Activated T-cell treated with anti-CD3 and anti-CD28 coated beads, Interleukin-2, amount 50 U/mL, for 24 hours (primary cell): ENCODE measurements at regions not wholly inside any gene's neighbourhood (a gene's known extent, or its start where the extent isn't known, plus 50 kb on each side); places are given as distances from the start of the nearest gene placed in this dataset.
"Not testable (repeated sequence)": the region's sequence is repeated elsewhere in the genome, so short reads cannot be mapped to it uniquely, and the experiment has no call there.

Experiments
- DNase-seq: peaks from one replicate; pipeline ENCODE4 v3.0.0-alpha.2; 2020
- H3K27ac Mint-ChIP-seq: 2 replicates; pipeline ENCODE4 v1.8.0; 2020; ENCODE audit warnings: mild to moderate bottlenecking, mixed read lengths
- H3K27me3 Mint-ChIP-seq: 2 replicates; pipeline ENCODE4 v1.8.0; 2020; ENCODE audit warnings: mixed read lengths
- H3K36me3 Mint-ChIP-seq: 2 replicates; pipeline ENCODE4 v1.8.0; 2020; ENCODE audit warnings: low read depth, mixed read lengths
- H3K4me1 Mint-ChIP-seq: 2 replicates; pipeline ENCODE4 v1.8.0; 2020; ENCODE audit warnings: low read depth, mixed read lengths
- H3K4me3 Mint-ChIP-seq: 2 replicates; pipeline ENCODE4 v1.8.0; 2020; ENCODE audit warnings: mild to moderate bottlenecking, moderate library complexity, mixed read lengths
- H3K9me3 Mint-ChIP-seq: 2 replicates; pipeline ENCODE4 v1.8.0; 2020; ENCODE audit warnings: mixed read lengths

GRCh38 chr15:31206386-31207181 lies 105.1 kb upstream of the TRPM1 start:
- DNase-seq: no peak
- H3K9me3 Mint-ChIP-seq: no peaks in the 10 kb centered on the region
- H3K27ac Mint-ChIP-seq: no peak overlapping the region
- H3K4me1 Mint-ChIP-seq: peaks cover 37% of the 10 kb centered on the region
- no peak overlapping the region for H3K4me3 Mint-ChIP-seq
- no peaks in the 10 kb centered on the region for H3K27me3 Mint-ChIP-seq
- no peaks in the 10 kb centered on the region for H3K36me3 Mint-ChIP-seq

- no peak overlapping the region for H3K4me3 Mint-ChIP-seq
- no peak overlapping the region for H3K27ac Mint-ChIP-seq
- no peaks in the 10 kb centered on the region for H3K36me3 Mint-ChIP-seq
Observed at GRCh38 chr15:31207246-31207645, 105.7 kb upstream of the TRPM1 start.

GRCh38 chr15:31207861-31208260 lies 106.3 kb upstream of the TRPM1 start:
- H3K4me1 Mint-ChIP-seq: peaks cover 32% of the 10 kb centered on the region
- H3K27ac Mint-ChIP-seq, DNase-seq, H3K9me3 Mint-ChIP-seq, H3K4me3 Mint-ChIP-seq, H3K27me3 Mint-ChIP-seq, H3K36me3 Mint-ChIP-seq: not testable (repeated sequence)

More at GRCh38 chr15:31207246-31207645, 105.7 kb upstream of the TRPM1 start:
- Mint-ChIP-seq H3K27me3 (no peaks in the 10 kb centered on the region), H3K9me3 (no peaks in the 10 kb centered on the region), H3K4me1 (peaks cover 35% of the 10 kb centered on the region)
- DNase-seq: no peak

- H3K36me3 Mint-ChIP-seq: no peaks in the 10 kb centered on the region
- no peaks in the 10 kb centered on the region for H3K27me3 Mint-ChIP-seq
- no peak overlapping the region for H3K27ac Mint-ChIP-seq
- no peak overlapping the region for H3K4me3 Mint-ChIP-seq
- no peaks in the 10 kb centered on the region for H3K9me3 Mint-ChIP-seq
- H3K4me1 Mint-ChIP-seq: peaks cover 23% of the 10 kb centered on the region
- DNase-seq: no peak
Observed at GRCh38 chr15:31208817-31209216, 107.3 kb upstream of the TRPM1 start.

- no peak overlapping the region for H3K4me3 Mint-ChIP-seq
- DNase-seq: no peak
- H3K36me3 Mint-ChIP-seq: no peaks in the 10 kb centered on the region
- no peaks in the 10 kb centered on the region for H3K9me3 Mint-ChIP-seq
- H3K27me3 Mint-ChIP-seq: no peaks in the 10 kb centered on the region
- H3K4me1 Mint-ChIP-seq: peaks cover 33% of the 10 kb centered on the region
- no peak overlapping the region for H3K27ac Mint-ChIP-seq
Observed at GRCh38 chr15:31211353-31211752, 109.8 kb upstream of the TRPM1 start.

GRCh38 chr15:31212326-31213080 lies 111.0 kb upstream of the TRPM1 start:
- DNase-seq: no peak
- H3K4me1 Mint-ChIP-seq: peaks cover 31% of the 10 kb centered on the region
- no peak overlapping the region for H3K4me3 Mint-ChIP-seq
- no peak overlapping the region for H3K27ac Mint-ChIP-seq
- no peaks in the 10 kb centered on the region for H3K27me3 Mint-ChIP-seq
- H3K36me3 Mint-ChIP-seq: no peaks in the 10 kb centered on the region
- no peaks in the 10 kb centered on the region for H3K9me3 Mint-ChIP-seq

GRCh38 chr15:31214158-31214863 lies 112.3 kb upstream of the KLF13 start:
- H3K36me3 Mint-ChIP-seq: no peaks in the 10 kb centered on the region
- H3K4me1 Mint-ChIP-seq: peaks cover 22% of the 10 kb centered on the region
- DNase-seq: no peak
- H3K9me3 Mint-ChIP-seq: no peaks in the 10 kb centered on the region
- no peaks in the 10 kb centered on the region for H3K27me3 Mint-ChIP-seq
- H3K4me3 Mint-ChIP-seq: peak overlapping the region; percentile 23
- H3K27ac Mint-ChIP-seq: peak overlapping the region; percentile 29

GRCh38 chr15:31214864-31215489 lies 111.7 kb upstream of the KLF13 start:
- DNase-seq: peak; percentile 42
- no peaks in the 10 kb centered on the region for H3K9me3 Mint-ChIP-seq
- peaks cover 20% of the 10 kb centered on the region for H3K4me1 Mint-ChIP-seq
- H3K27me3 Mint-ChIP-seq: no peaks in the 10 kb centered on the region
- no peaks in the 10 kb centered on the region for H3K36me3 Mint-ChIP-seq
- H3K4me3 Mint-ChIP-seq: peak overlapping the region; percentile 63
- peak overlapping the region; percentile 29 for H3K27ac Mint-ChIP-seq

GRCh38 chr15:31215490-31216214 lies 111.0 kb upstream of the KLF13 start:
- Mint-ChIP-seq H3K4me1 (peaks cover 20% of the 10 kb centered on the region), H3K36me3 (no peaks in the 10 kb centered on the region), H3K27ac (no peak overlapping the region), H3K4me3 (peak overlapping the region; percentile 63), H3K9me3 (no peaks in the 10 kb centered on the region), H3K27me3 (no peaks in the 10 kb centered on the region)
- DNase-seq: peak; percentile 90

- peak; percentile 63 for DNase-seq
- peaks cover 20% of the 10 kb centered on the region for H3K4me1 Mint-ChIP-seq
Observed at GRCh38 chr15:31216215-31216911, 110.3 kb upstream of the KLF13 start.

GRCh38 chr15:31217067-31217466 lies 109.6 kb upstream of the KLF13 start:
- Mint-ChIP-seq H3K36me3 (no peaks in the 10 kb centered on the region), H3K27ac (no peak overlapping the region), H3K27me3 (no peaks in the 10 kb centered on the region), H3K9me3 (no peaks in the 10 kb centered on the region), H3K4me3 (peak overlapping the region; percentile 71), H3K4me1 (peaks cover 23% of the 10 kb centered on the region)
- DNase-seq: peak; percentile 11

More at GRCh38 chr15:31216215-31216911, 110.3 kb upstream of the KLF13 start:
- Mint-ChIP-seq H3K27me3 (no peaks in the 10 kb centered on the region), H3K27ac (peak overlapping the region; percentile 44), H3K36me3 (no peaks in the 10 kb centered on the region), H3K9me3 (no peaks in the 10 kb centered on the region), H3K4me3 (peak overlapping the region; percentile 71)

- no peaks in the 10 kb centered on the region for H3K36me3 Mint-ChIP-seq
- no peaks in the 10 kb centered on the region for H3K9me3 Mint-ChIP-seq
- H3K4me1 Mint-ChIP-seq: peaks cover 27% of the 10 kb centered on the region
- no peak overlapping the region for H3K4me3 Mint-ChIP-seq
- no peak overlapping the region for H3K27ac Mint-ChIP-seq
- no peak for DNase-seq
- H3K27me3 Mint-ChIP-seq: no peaks in the 10 kb centered on the region
Observed at GRCh38 chr15:31217566-31218270, 108.9 kb upstream of the KLF13 start.

- no peaks in the 10 kb centered on the region for H3K36me3 Mint-ChIP-seq
- H3K4me1 Mint-ChIP-seq: peaks cover 32% of the 10 kb centered on the region
- no peak overlapping the region for H3K4me3 Mint-ChIP-seq
- peak overlapping the region; percentile 22 for H3K27ac Mint-ChIP-seq
- H3K9me3 Mint-ChIP-seq: no peaks in the 10 kb centered on the region
- no peak for DNase-seq
- no peaks in the 10 kb centered on the region for H3K27me3 Mint-ChIP-seq
Observed at GRCh38 chr15:31219221-31219620, 107.4 kb upstream of the KLF13 start.
